ENCODE measurements at regions not wholly inside any gene's neighbourhood (a gene's known extent, or its start where the extent isn't known, plus 50 kb on each side); places are given as distances from the start of the nearest gene placed in this dataset.

- TF ChIP-seq CTCF (tag by site-specific recombination; IDR thresholded peaks at IDR 0.05): no peak
- no peak for TF ChIP-seq YY1 (tag by site-specific recombination; IDR thresholded peaks at IDR 0.05)
- no peak for TF ChIP-seq ZNF571 (tag by site-specific recombination; IDR thresholded peaks at IDR 0.05)
- TF ChIP-seq ZFP41 (tag by site-specific recombination; IDR thresholded peaks at IDR 0.05; ENCODE audit: borderline replicate concordance): no peak
- no peak for TF ChIP-seq REST (tag by site-specific recombination; IDR thresholded peaks at IDR 0.05)
- no peak for TF ChIP-seq ZNF174 (tag by site-specific recombination; IDR thresholded peaks at IDR 0.05)
- TF ChIP-seq ZBTB11 (tag by site-specific recombination; conservative IDR thresholded peaks at IDR 0.05; ENCODE audit: low read depth): no peak
- no peak for TF ChIP-seq ZNF48 (tag by site-specific recombination; IDR thresholded peaks at IDR 0.05)
- TF ChIP-seq PATZ1 (tag by site-specific recombination; IDR thresholded peaks at IDR 0.05): no peak
- TF ChIP-seq KLF7 (tag by site-specific recombination; IDR thresholded peaks at IDR 0.05; ENCODE audit: borderline replicate concordance): no peak
- no peak for TF ChIP-seq ZNF341 (tag by site-specific recombination; IDR thresholded peaks at IDR 0.05; ENCODE audit: low read depth)
- TF ChIP-seq ZNF544 (tag by site-specific recombination; IDR thresholded peaks at IDR 0.05): no peak
Observed at GRCh38 chr4:4640692-4641091, 98.8 kb upstream of the STX18 start.

All from HEK293 (cell line).